ENCODE measurements at regions not wholly inside any gene's neighbourhood (a gene's known extent, or its start where the extent isn't known, plus 50 kb on each side); places are given as distances from the start of the nearest gene placed in this dataset.

DNA sequence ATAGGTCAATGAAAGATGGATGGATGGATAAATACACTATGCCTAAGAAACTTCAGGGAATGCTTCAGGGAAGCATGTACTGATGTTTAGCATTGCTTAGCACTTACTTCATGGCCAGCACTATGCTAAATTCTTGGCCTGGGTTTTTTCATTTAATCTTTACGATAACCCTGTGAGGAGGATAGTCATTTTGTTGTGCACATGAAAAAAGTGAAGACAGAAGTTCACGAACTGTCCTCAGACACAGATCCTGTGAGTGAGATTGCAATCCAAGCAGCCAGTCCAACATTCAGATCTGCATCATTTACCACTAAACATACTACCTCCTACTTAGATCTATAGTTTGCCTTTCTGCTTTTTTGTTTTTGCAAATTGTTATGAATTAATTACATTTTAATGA, 510.8 kb upstream of the AGTR1 start:
- TF ChIP-seq, protein P1, sequence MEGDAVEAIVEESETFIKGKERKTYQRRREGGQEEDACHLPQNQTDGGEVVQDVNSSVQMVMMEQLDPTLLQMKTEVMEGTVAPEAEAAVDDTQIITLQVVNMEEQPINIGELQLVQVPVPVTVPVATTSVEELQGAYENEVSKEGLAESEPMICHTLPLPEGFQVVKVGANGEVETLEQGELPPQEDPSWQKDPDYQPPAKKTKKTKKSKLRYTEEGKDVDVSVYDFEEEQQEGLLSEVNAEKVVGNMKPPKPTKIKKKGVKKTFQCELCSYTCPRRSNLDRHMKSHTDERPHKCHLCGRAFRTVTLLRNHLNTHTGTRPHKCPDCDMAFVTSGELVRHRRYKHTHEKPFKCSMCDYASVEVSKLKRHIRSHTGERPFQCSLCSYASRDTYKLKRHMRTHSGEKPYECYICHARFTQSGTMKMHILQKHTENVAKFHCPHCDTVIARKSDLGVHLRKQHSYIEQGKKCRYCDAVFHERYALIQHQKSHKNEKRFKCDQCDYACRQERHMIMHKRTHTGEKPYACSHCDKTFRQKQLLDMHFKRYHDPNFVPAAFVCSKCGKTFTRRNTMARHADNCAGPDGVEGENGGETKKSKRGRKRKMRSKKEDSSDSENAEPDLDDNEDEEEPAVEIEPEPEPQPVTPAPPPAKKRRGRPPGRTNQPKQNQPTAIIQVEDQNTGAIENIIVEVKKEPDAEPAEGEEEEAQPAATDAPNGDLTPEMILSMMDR (IDR thresholded peaks at IDR 0.05), result no peak
- Histone ChIP-seq H2AFZ (no peak overlapping the region), H3K36me3 (ENCODE audit: control insufficient read depth, insufficient read depth, low read length) (no peaks in the 10 kb centered on the region), H3K4me3 (ENCODE audit: low read depth, low read length) (no peak overlapping the region), H3K79me2 (no peaks in the 10 kb centered on the region), H3K4me2 (ENCODE audit: low read length) (no peak overlapping the region), H3K9me3 (ENCODE audit: control insufficient read depth, low read length) (no peaks in the 10 kb centered on the region), H3K4me1 (no peaks in the 10 kb centered on the region), H3K27me3 (ENCODE audit: control insufficient read depth, insufficient read depth, low read length) (no peaks in the 10 kb centered on the region), H3K27ac (no peak overlapping the region), H3K9ac (no peak overlapping the region)

DNA sequence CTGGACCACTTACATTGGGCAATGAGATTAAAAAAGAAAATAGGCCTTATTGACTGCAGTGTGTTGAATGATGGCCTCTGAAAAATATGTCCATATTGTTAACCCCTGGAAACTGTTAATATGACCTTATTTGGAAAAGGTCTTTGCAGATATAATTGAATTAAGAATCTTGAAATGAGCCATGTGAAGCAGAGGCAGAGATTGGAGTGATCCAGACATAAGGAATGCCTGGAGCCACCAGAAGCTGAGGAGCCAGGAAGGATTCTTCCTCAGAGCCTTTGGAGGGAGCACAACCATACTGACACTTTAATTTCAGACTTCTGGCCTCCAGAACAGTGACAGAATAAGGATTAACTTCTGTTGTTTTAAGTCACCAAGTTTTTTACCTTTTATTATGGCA, 510.4 kb upstream of the AGTR1 start:
- H3K27ac ChIP-seq, result no peak overlapping the region
- H3K36me3 ChIP-seq (ENCODE audit: control insufficient read depth, insufficient read depth, low read length), result no peaks in the 10 kb centered on the region
- no peak overlapping the region for H3K4me3 ChIP-seq (ENCODE audit: low read depth, low read length)
- H3K4me1 ChIP-seq, result no peaks in the 10 kb centered on the region
- H2AFZ ChIP-seq, result no peak overlapping the region
- no peaks in the 10 kb centered on the region for H3K9me3 ChIP-seq (ENCODE audit: control insufficient read depth, low read length)
- no peak overlapping the region for H3K9ac ChIP-seq
- H3K27me3 ChIP-seq (ENCODE audit: control insufficient read depth, insufficient read depth, low read length), result no peaks in the 10 kb centered on the region
- TF ChIP-seq, protein P1 (IDR thresholded peaks at IDR 0.05), result no peak
- no peak overlapping the region for H3K4me2 ChIP-seq (ENCODE audit: low read length)
- H3K79me2 ChIP-seq, result no peaks in the 10 kb centered on the region

DNA sequence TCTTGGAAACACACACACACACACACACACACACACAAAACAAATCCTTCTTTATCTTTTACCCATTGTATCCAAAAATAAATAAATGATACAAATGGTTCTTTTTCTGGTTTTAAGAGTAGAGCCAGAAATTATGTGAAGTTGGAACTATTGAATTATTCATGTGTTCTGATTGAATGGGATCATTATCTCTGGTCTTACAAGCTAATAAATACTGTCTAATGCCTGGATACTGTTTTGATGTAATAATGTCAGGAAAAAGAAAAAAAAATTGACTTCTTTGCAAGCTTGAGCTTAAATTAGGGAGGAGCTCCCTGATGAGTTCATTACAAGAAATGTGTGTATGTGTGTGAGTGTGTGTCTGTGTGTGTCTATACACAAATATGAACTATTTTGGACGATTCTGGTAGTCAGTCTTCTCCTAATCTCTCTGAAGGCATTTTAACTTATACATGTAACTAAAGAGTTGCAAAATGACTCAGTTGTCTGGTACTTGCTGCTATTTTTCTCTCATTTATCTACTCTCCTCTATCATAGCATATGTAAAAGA, 507.2 kb upstream of the AGTR1 start:
- Histone ChIP-seq H3K27me3 (ENCODE audit: control insufficient read depth, insufficient read depth, low read length) (no peaks in the 10 kb centered on the region), H3K9ac (no peak overlapping the region), H3K4me1 (no peaks in the 10 kb centered on the region), H3K36me3 (ENCODE audit: control insufficient read depth, insufficient read depth, low read length) (no peaks in the 10 kb centered on the region), H3K4me3 (ENCODE audit: low read depth, low read length) (no peak overlapping the region), H3K4me2 (ENCODE audit: low read length) (no peak overlapping the region), H3K9me3 (ENCODE audit: control insufficient read depth, low read length) (no peaks in the 10 kb centered on the region), H2AFZ (no peak overlapping the region), H3K79me2 (no peaks in the 10 kb centered on the region), H3K27ac (no peak overlapping the region)
- TF ChIP-seq, protein P1 (IDR thresholded peaks at IDR 0.05), result no peak

DNA sequence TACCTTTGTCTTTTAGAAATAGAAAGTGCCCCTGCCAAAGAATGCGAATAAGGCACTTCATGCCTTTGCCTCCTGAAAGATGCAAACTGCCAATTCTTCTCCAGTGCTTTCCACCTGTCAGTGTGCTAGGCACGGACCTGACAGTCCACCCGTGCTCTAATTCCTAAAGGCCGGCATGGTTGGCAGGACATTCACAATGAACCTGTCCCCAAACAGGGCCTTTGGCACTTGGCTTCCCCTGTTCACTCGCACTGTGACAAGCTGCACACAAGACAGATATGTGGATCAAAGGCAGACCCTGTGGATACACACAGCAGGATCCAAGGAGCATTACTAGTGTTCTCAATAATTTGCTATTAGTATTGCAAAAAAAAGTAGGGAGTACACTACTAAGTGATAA, 505.7 kb upstream of the AGTR1 start:
- Histone ChIP-seq H3K27ac (no peak overlapping the region), H3K4me2 (ENCODE audit: low read length) (no peak overlapping the region), H3K27me3 (ENCODE audit: control insufficient read depth, insufficient read depth, low read length) (no peaks in the 10 kb centered on the region), H3K9ac (no peak overlapping the region), H3K9me3 (ENCODE audit: control insufficient read depth, low read length) (no peaks in the 10 kb centered on the region), H3K36me3 (ENCODE audit: control insufficient read depth, insufficient read depth, low read length) (no peaks in the 10 kb centered on the region), H3K4me1 (no peaks in the 10 kb centered on the region), H2AFZ (no peak overlapping the region), H3K79me2 (no peaks in the 10 kb centered on the region), H3K4me3 (ENCODE audit: low read depth, low read length) (no peak overlapping the region)
- TF ChIP-seq, protein P1 (IDR thresholded peaks at IDR 0.05), result no peak

DNA sequence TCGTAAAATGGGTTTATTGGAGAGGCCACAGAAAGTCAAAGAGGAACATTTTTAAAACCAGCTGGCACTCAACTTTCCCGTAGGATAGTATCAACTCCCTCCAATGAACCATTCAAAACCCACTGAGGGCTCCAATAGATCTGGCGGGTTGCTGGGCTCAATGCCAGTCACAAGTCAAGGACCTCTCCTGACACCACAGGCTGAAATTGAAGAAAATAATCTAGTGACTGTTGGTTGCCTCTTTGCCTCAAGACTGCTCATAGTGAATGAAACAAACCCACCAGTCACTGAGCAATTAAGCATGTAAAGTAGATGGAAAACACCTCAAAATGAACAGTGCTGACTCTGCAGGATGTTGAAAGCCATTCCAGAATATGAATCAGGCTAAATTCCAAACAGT, 500.6 kb upstream of the AGTR1 start:
- no peaks in the 10 kb centered on the region for H3K9me3 ChIP-seq (ENCODE audit: control insufficient read depth, low read length)
- no peak overlapping the region for H2AFZ ChIP-seq
- no peak overlapping the region for H3K4me2 ChIP-seq (ENCODE audit: low read length)
- H3K79me2 ChIP-seq, result no peaks in the 10 kb centered on the region
- H3K27ac ChIP-seq, result no peak overlapping the region
- no peaks in the 10 kb centered on the region for H3K36me3 ChIP-seq (ENCODE audit: control insufficient read depth, insufficient read depth, low read length)
- H3K4me1 ChIP-seq, result no peaks in the 10 kb centered on the region
- TF ChIP-seq, protein P1 (IDR thresholded peaks at IDR 0.05), result no peak
- H3K27me3 ChIP-seq (ENCODE audit: control insufficient read depth, insufficient read depth, low read length), result no peaks in the 10 kb centered on the region
- no peak overlapping the region for H3K4me3 ChIP-seq (ENCODE audit: low read depth, low read length)
- H3K9ac ChIP-seq, result no peak overlapping the region

All from parathyroid adenoma (tissue), 2 donors.